Neural cell (in vitro differentiated cells): ENCODE measurements at regions not wholly inside any gene's neighbourhood (a gene's known extent, or its start where the extent isn't known, plus 50 kb on each side); places are given as distances from the start of the nearest gene placed in this dataset.

Source experiments
- H2AFZ ChIP-seq: fragments of 200-600, 300-800 bp; sonication (generic), shearing (Covaris generic); 2 replicates; pipeline ENCODE4 v1.6.0; 2014; ENCODE audit warnings: low read depth, mild to moderate bottlenecking, antibody characterized with exemption, low read length, moderate library complexity
- H3F3A ChIP-seq: fragments of 200-600 bp; shearing (Covaris generic); 2 replicates; pipeline ENCODE4 v1.6.1; 2016; ENCODE audit warnings: mild to moderate bottlenecking, moderate library complexity, mixed read lengths, antibody characterized with exemption, low read length; ENCODE audit not compliant: insufficient read depth, poor library complexity, severe bottlenecking
- H3K27ac ChIP-seq: fragments of 200-600, 300-800 bp; sonication (generic), shearing (Covaris generic); 2 replicates; pipeline ENCODE4 v1.5.1; 2014; ENCODE audit warnings: mild to moderate bottlenecking, low read length, moderate library complexity
- H3K27me3 ChIP-seq: fragments of 300-800, 200-600 bp; sonication (generic), shearing (Covaris generic); 2 replicates; pipeline ENCODE4 v1.6.0; 2014; ENCODE audit warnings: mild to moderate bottlenecking, low read depth, low read length, moderate library complexity; ENCODE audit not compliant: insufficient read depth
- H3K36me3 ChIP-seq: fragments of 300-800, 200-600 bp; sonication (generic), shearing (Covaris generic); 2 replicates; pipeline ENCODE4 v1.5.1; 2014; ENCODE audit warnings: mild to moderate bottlenecking, antibody characterized with exemption, low read length, moderate library complexity; ENCODE audit not compliant: insufficient read depth
- H3K4me2 ChIP-seq: fragments of 300-800, 200-600 bp; sonication (generic), shearing (Covaris generic); 2 replicates; pipeline ENCODE4 v1.6.0; 2014; ENCODE audit warnings: mild to moderate bottlenecking, low read length
- H3K4me3 ChIP-seq: fragments of 300-800, 200-600 bp; sonication (generic), shearing (Covaris generic); 2 replicates; pipeline ENCODE4 v1.5.1; 2014; ENCODE audit warnings: mild to moderate bottlenecking, low read length, moderate library complexity
- H3K79me2 ChIP-seq: fragments of 200-600 bp; shearing (Covaris generic); replicated peaks from 2 replicates; pipeline ENCODE4 v1.6.0; 2014; ENCODE audit warnings: mild to moderate bottlenecking, low read length, moderate library complexity; ENCODE audit not compliant: insufficient read depth
- H3K9ac ChIP-seq: fragments of 300-800, 200-600 bp; sonication (generic), shearing (Covaris generic); 2 replicates; pipeline ENCODE4 v1.6.1; 2016; ENCODE audit warnings: mild to moderate bottlenecking, low read length, mixed read lengths
- H3K9me2 ChIP-seq: fragments of 200-600 bp; shearing (Covaris generic); 2 replicates; pipeline ENCODE4 v1.6.1; 2016; ENCODE audit warnings: mild to moderate bottlenecking, low read length, mixed read lengths; ENCODE audit not compliant: insufficient read depth
- H3K9me3 ChIP-seq: fragments of 200-600, 300-800 bp; sonication (generic), shearing (Covaris generic); 2 replicates; pipeline ENCODE4 v1.6.1; 2016; ENCODE audit warnings: mild to moderate bottlenecking, mixed run types, low read length, moderate library complexity, mixed read lengths
- H4K20me1 ChIP-seq: fragments of 200-600 bp; shearing (Covaris generic); 2 replicates; pipeline ENCODE4 v1.6.1; 2016; ENCODE audit warnings: mild to moderate bottlenecking, mixed run types; ENCODE audit not compliant: insufficient read depth
- CTCF ChIP-seq: fragments of 450-650 bp; IDR thresholded peaks from 2 replicates; pipeline ENCODE4 v1.5.1; 2014; ENCODE audit warnings: antibody characterized with exemption, mild to moderate bottlenecking, moderate library complexity; ENCODE audit not compliant: poor library complexity, severe bottlenecking
- EP300 ChIP-seq: fragments of 450-650 bp; conservative IDR thresholded peaks from 2 replicates; pipeline ENCODE4 v1.6.1; 2014; ENCODE audit warnings: antibody characterized with exemption, mild to moderate bottlenecking, moderate library complexity; ENCODE audit not compliant: poor library complexity, severe bottlenecking
- EZH2 ChIP-seq: fragments of 200-600, 300-800 bp; shearing (Covaris generic), sonication (generic); IDR thresholded peaks from 2 replicates; pipeline ENCODE4 v1.6.1; 2014; ENCODE audit warnings: antibody characterized with exemption, low read length, borderline replicate concordance, mild to moderate bottlenecking; ENCODE audit not compliant: insufficient read depth, poor library complexity, severe bottlenecking
- MXI1 ChIP-seq: fragments of 450-650 bp; conservative IDR thresholded peaks from 2 replicates; pipeline ENCODE4 v1.6.1; 2014; ENCODE audit warnings: antibody characterized with exemption, mild to moderate bottlenecking; ENCODE audit not compliant: poor library complexity, severe bottlenecking
- POLR2AphosphoS5 ChIP-seq: IDR thresholded peaks from 2 replicates; pipeline ENCODE4 v1.6.1; 2012
- RAD21 ChIP-seq: fragments of 450-650 bp; conservative IDR thresholded peaks from 2 replicates; pipeline ENCODE4 v1.6.1; 2014; ENCODE audit warnings: antibody characterized with exemption, mild to moderate bottlenecking, moderate library complexity
- SMC3 ChIP-seq: fragments of 450-650 bp; conservative IDR thresholded peaks from 2 replicates; pipeline ENCODE4 v1.6.1; 2014; ENCODE audit warnings: antibody characterized with exemption, mild to moderate bottlenecking, moderate library complexity; ENCODE audit not compliant: poor library complexity
- TAF1 ChIP-seq: IDR thresholded peaks from 2 replicates; pipeline ENCODE4 v1.6.1; 2012; ENCODE audit warnings: low read depth
- TF ChIP-seq, protein P1 (sequence below): IDR thresholded peaks from 2 replicates; pipeline ENCODE4 v1.6.1; 2012; ENCODE audit warnings: borderline replicate concordance

GRCh38 chr9:27844797-27845196 lies 271.5 kb upstream of the C9orf72 start:
- Histone ChIP-seq H3K4me3 (no peak overlapping the region), H2AFZ (no peak overlapping the region)

GRCh38 chr9:27847380-27847779 lies 274.1 kb upstream of the C9orf72 start:
- Histone ChIP-seq H3K36me3 (no peaks in the 10 kb centered on the region), H3K9me3 (no peaks in the 10 kb centered on the region), H3K4me2 (no peak overlapping the region), H3K27ac (no peak overlapping the region), H3K9ac (no peak overlapping the region), H3K27me3 (no peaks in the 10 kb centered on the region), H2AFZ (no peak overlapping the region), H4K20me1 (no peaks in the 10 kb centered on the region), H3K79me2 (no peaks in the 10 kb centered on the region), H3K9me2 (no peaks in the 10 kb centered on the region), H3F3A (no peaks in the 10 kb centered on the region), H3K4me3 (no peak overlapping the region)
- TF ChIP-seq RAD21 (no peak), EP300 (no peak), CTCF (no peak), MXI1 (no peak), POLR2AphosphoS5 (no peak), TAF1 (no peak), EZH2 (no peak), SMC3 (no peak)
- TF ChIP-seq, protein P1, sequence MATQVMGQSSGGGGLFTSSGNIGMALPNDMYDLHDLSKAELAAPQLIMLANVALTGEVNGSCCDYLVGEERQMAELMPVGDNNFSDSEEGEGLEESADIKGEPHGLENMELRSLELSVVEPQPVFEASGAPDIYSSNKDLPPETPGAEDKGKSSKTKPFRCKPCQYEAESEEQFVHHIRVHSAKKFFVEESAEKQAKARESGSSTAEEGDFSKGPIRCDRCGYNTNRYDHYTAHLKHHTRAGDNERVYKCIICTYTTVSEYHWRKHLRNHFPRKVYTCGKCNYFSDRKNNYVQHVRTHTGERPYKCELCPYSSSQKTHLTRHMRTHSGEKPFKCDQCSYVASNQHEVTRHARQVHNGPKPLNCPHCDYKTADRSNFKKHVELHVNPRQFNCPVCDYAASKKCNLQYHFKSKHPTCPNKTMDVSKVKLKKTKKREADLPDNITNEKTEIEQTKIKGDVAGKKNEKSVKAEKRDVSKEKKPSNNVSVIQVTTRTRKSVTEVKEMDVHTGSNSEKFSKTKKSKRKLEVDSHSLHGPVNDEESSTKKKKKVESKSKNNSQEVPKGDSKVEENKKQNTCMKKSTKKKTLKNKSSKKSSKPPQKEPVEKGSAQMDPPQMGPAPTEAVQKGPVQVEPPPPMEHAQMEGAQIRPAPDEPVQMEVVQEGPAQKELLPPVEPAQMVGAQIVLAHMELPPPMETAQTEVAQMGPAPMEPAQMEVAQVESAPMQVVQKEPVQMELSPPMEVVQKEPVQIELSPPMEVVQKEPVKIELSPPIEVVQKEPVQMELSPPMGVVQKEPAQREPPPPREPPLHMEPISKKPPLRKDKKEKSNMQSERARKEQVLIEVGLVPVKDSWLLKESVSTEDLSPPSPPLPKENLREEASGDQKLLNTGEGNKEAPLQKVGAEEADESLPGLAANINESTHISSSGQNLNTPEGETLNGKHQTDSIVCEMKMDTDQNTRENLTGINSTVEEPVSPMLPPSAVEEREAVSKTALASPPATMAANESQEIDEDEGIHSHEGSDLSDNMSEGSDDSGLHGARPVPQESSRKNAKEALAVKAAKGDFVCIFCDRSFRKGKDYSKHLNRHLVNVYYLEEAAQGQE = no peak

More at GRCh38 chr9:27844797-27845196, 271.5 kb upstream of the C9orf72 start:
- H3F3A ChIP-seq = no peaks in the 10 kb centered on the region
- no peaks in the 10 kb centered on the region for H3K36me3 ChIP-seq
- H3K79me2 ChIP-seq = no peaks in the 10 kb centered on the region
- no peaks in the 10 kb centered on the region for H3K9me2 ChIP-seq
- H3K27ac ChIP-seq = no peak overlapping the region
- no peaks in the 10 kb centered on the region for H3K9me3 ChIP-seq
- H4K20me1 ChIP-seq = no peaks in the 10 kb centered on the region
- H3K9ac ChIP-seq = no peak overlapping the region
- H3K27me3 ChIP-seq = no peaks in the 10 kb centered on the region
- TF ChIP-seq MXI1 (no peak), SMC3 (no peak), CTCF (no peak), RAD21 (no peak), POLR2AphosphoS5 (no peak), EP300 (no peak), TAF1 (no peak), EZH2 (no peak)
- TF ChIP-seq, protein P1 = no peak
- no peak overlapping the region for H3K4me2 ChIP-seq
